ENCODE measurements at regions not wholly inside any gene's neighbourhood (a gene's known extent, or its start where the extent isn't known, plus 50 kb on each side); places are given as distances from the start of the nearest gene placed in this dataset.

GRCh38 chr6:104239971-104240370 lies 619.7 kb downstream of the HACE1 start:
- H3K27ac Mint-ChIP-seq, result no peak overlapping the region
- no peak overlapping the region for H3K4me3 Mint-ChIP-seq
- H3K27me3 Mint-ChIP-seq, result no peaks in the 10 kb centered on the region
- H3K4me1 Mint-ChIP-seq, result no peaks in the 10 kb centered on the region
- no peaks in the 10 kb centered on the region for H3K36me3 Mint-ChIP-seq (ENCODE audit: low read depth)
- intact Hi-C loops (cut with micrococcal nuclease), result no loop called here
- DNase-seq, result no peak
- no peaks in the 10 kb centered on the region for H3K9me3 Mint-ChIP-seq

GRCh38 chr6:104229057-104229456 lies 630.7 kb downstream of the HACE1 start:
- H3K36me3 Mint-ChIP-seq (ENCODE audit: low read depth), result no peaks in the 10 kb centered on the region
- no peak for DNase-seq
- no peaks in the 10 kb centered on the region for H3K4me1 Mint-ChIP-seq
- H3K9me3 Mint-ChIP-seq, result no peaks in the 10 kb centered on the region
- intact Hi-C loops (cut with micrococcal nuclease), result no loop called here
- H3K27ac Mint-ChIP-seq, result no peak overlapping the region
- no peak overlapping the region for H3K4me3 Mint-ChIP-seq
- H3K27me3 Mint-ChIP-seq, result no peaks in the 10 kb centered on the region

GRCh38 chr6:104227508-104227907 lies 632.2 kb downstream of the HACE1 start:
- intact Hi-C loops (cut with micrococcal nuclease), result no loop called here
- Mint-ChIP-seq H3K4me3 (no peak overlapping the region), H3K36me3 (ENCODE audit: low read depth) (no peaks in the 10 kb centered on the region), H3K27ac (no peak overlapping the region), H3K9me3 (no peaks in the 10 kb centered on the region), H3K4me1 (no peaks in the 10 kb centered on the region), H3K27me3 (no peaks in the 10 kb centered on the region)
- DNase-seq, result no peak

GRCh38 chr6:104226790-104227446 lies 632.8 kb downstream of the HACE1 start:
- no peaks in the 10 kb centered on the region for H3K4me1 Mint-ChIP-seq
- intact Hi-C loops (cut with micrococcal nuclease), result no loop called here
- H3K36me3 Mint-ChIP-seq (ENCODE audit: low read depth), result no peaks in the 10 kb centered on the region
- DNase-seq, result no peak
- H3K9me3 Mint-ChIP-seq, result no peaks in the 10 kb centered on the region
- no peaks in the 10 kb centered on the region for H3K27me3 Mint-ChIP-seq
- H3K27ac Mint-ChIP-seq, result no peak overlapping the region
- H3K4me3 Mint-ChIP-seq, result no peak overlapping the region

GRCh38 chr6:104218116-104218515 lies 641.6 kb downstream of the HACE1 start:
- Mint-ChIP-seq H3K36me3 (ENCODE audit: low read depth) (no peaks in the 10 kb centered on the region), H3K27me3 (no peaks in the 10 kb centered on the region), H3K4me1 (no peaks in the 10 kb centered on the region), H3K4me3 (no peak overlapping the region), H3K27ac (no peak overlapping the region), H3K9me3 (no peaks in the 10 kb centered on the region)
- DNase-seq, result no peak
- intact Hi-C loops (cut with micrococcal nuclease), result no loop called here

GRCh38 chr6:104214901-104215300 lies 644.8 kb downstream of the HACE1 start:
- Mint-ChIP-seq H3K4me1 (no peaks in the 10 kb centered on the region), H3K27ac (no peak overlapping the region), H3K27me3 (no peaks in the 10 kb centered on the region), H3K4me3 (no peak overlapping the region), H3K36me3 (ENCODE audit: low read depth) (no peaks in the 10 kb centered on the region), H3K9me3 (no peaks in the 10 kb centered on the region)
- no peak for DNase-seq
- intact Hi-C loops (cut with micrococcal nuclease), result no loop called here

GRCh38 chr6:104212977-104213668 lies 646.6 kb downstream of the HACE1 start:
- no peaks in the 10 kb centered on the region for H3K9me3 Mint-ChIP-seq
- no peaks in the 10 kb centered on the region for H3K4me1 Mint-ChIP-seq
- no peak for DNase-seq
- no peaks in the 10 kb centered on the region for H3K36me3 Mint-ChIP-seq (ENCODE audit: low read depth)
- no peak overlapping the region for H3K27ac Mint-ChIP-seq
- no peaks in the 10 kb centered on the region for H3K27me3 Mint-ChIP-seq
- intact Hi-C loops (cut with micrococcal nuclease), result no loop called here
- H3K4me3 Mint-ChIP-seq, result no peak overlapping the region

- intact Hi-C loops (cut with micrococcal nuclease), result no loop called here
- no peak overlapping the region for H3K4me3 Mint-ChIP-seq
- no peaks in the 10 kb centered on the region for H3K9me3 Mint-ChIP-seq
- H3K36me3 Mint-ChIP-seq (ENCODE audit: low read depth), result no peaks in the 10 kb centered on the region
- no peak overlapping the region for H3K27ac Mint-ChIP-seq
- H3K4me1 Mint-ChIP-seq, result no peaks in the 10 kb centered on the region
- no peak for DNase-seq
- no peaks in the 10 kb centered on the region for H3K27me3 Mint-ChIP-seq
These were observed 652.1 kb downstream of the HACE1 start for GRCh38 chr6:104207635-104208034.

GRCh38 chr6:104201557-104201956 lies 658.2 kb downstream of the HACE1 start:
- Mint-ChIP-seq H3K9me3 (no peaks in the 10 kb centered on the region), H3K4me1 (no peaks in the 10 kb centered on the region), H3K36me3 (ENCODE audit: low read depth) (no peaks in the 10 kb centered on the region), H3K27me3 (no peaks in the 10 kb centered on the region), H3K4me3 (no peak overlapping the region), H3K27ac (no peak overlapping the region)
- DNase-seq, result no peak
- intact Hi-C loops (cut with micrococcal nuclease), result no loop called here

GRCh38 chr6:104187616-104188015 lies 672.1 kb downstream of the HACE1 start:
- Mint-ChIP-seq H3K27ac (no peak overlapping the region), H3K36me3 (ENCODE audit: low read depth) (no peaks in the 10 kb centered on the region), H3K4me3 (no peak overlapping the region), H3K4me1 (no peaks in the 10 kb centered on the region), H3K27me3 (no peaks in the 10 kb centered on the region), H3K9me3 (peaks cover 3% of the 10 kb centered on the region)
- intact Hi-C loops (cut with micrococcal nuclease), result no loop called here
- DNase-seq, result no peak

GRCh38 chr6:104186831-104187230 lies 672.9 kb downstream of the HACE1 start:
- Mint-ChIP-seq H3K4me3 (no peak overlapping the region), H3K9me3 (peaks cover under 1% of the 10 kb centered on the region), H3K4me1 (no peaks in the 10 kb centered on the region), H3K27ac (no peak overlapping the region), H3K36me3 (ENCODE audit: low read depth) (no peaks in the 10 kb centered on the region), H3K27me3 (no peaks in the 10 kb centered on the region)
- DNase-seq, result no peak
- intact Hi-C loops (cut with micrococcal nuclease), result no loop called here

GRCh38 chr6:104183816-104184435 lies 675.8 kb downstream of the HACE1 start:
- no peak for DNase-seq
- H3K9me3 Mint-ChIP-seq, result no peaks in the 10 kb centered on the region
- no peaks in the 10 kb centered on the region for H3K27me3 Mint-ChIP-seq
- no peak overlapping the region for H3K27ac Mint-ChIP-seq
- intact Hi-C loops (cut with micrococcal nuclease), result no loop called here
- H3K36me3 Mint-ChIP-seq (ENCODE audit: low read depth), result no peaks in the 10 kb centered on the region
- H3K4me3 Mint-ChIP-seq, result no peak overlapping the region
- no peaks in the 10 kb centered on the region for H3K4me1 Mint-ChIP-seq

- no peaks in the 10 kb centered on the region for H3K9me3 Mint-ChIP-seq
- no peak for DNase-seq
- no peaks in the 10 kb centered on the region for H3K36me3 Mint-ChIP-seq (ENCODE audit: low read depth)
- intact Hi-C loops (cut with micrococcal nuclease), result no loop called here
- no peak overlapping the region for H3K4me3 Mint-ChIP-seq
- no peaks in the 10 kb centered on the region for H3K27me3 Mint-ChIP-seq
- no peaks in the 10 kb centered on the region for H3K4me1 Mint-ChIP-seq
- H3K27ac Mint-ChIP-seq, result no peak overlapping the region
These were observed 676.9 kb downstream of the HACE1 start for GRCh38 chr6:104182811-104183210.

- Mint-ChIP-seq H3K27ac (no peak overlapping the region), H3K27me3 (no peaks in the 10 kb centered on the region), H3K36me3 (ENCODE audit: low read depth) (no peaks in the 10 kb centered on the region), H3K4me1 (no peaks in the 10 kb centered on the region), H3K4me3 (no peak overlapping the region), H3K9me3 (no peaks in the 10 kb centered on the region)
- intact Hi-C loops (cut with micrococcal nuclease), result no loop called here
- no peak for DNase-seq
These were observed 686.1 kb downstream of the HACE1 start for GRCh38 chr6:104173668-104174067.
